Lower leg skin (tissue), 3 donors: ENCODE measurements at regions not wholly inside any gene's neighbourhood (a gene's known extent, or its start where the extent isn't known, plus 50 kb on each side); places are given as distances from the start of the nearest gene placed in this dataset.

Source experiments
- POLR2A ChIP-seq, 2 donors: fragments of 450-650 bp; IDR thresholded peaks; one replicate each; pipeline ENCODE4 v1.6.1; 2016 to 2017; ENCODE audit warnings: antibody characterized with exemption in 2 of 2, mild to moderate bottlenecking in 1 of 2, moderate library complexity in 1 of 2
- TF ChIP-seq, protein P1 (sequence below), 3 donors: fragments of 450-650 bp; IDR thresholded peaks; one replicate each; pipeline ENCODE4 v1.5.1; 2016; ENCODE audit warnings: antibody characterized with exemption in 3 of 3, mild to moderate bottlenecking in 3 of 3, moderate library complexity in 2 of 3

DNA sequence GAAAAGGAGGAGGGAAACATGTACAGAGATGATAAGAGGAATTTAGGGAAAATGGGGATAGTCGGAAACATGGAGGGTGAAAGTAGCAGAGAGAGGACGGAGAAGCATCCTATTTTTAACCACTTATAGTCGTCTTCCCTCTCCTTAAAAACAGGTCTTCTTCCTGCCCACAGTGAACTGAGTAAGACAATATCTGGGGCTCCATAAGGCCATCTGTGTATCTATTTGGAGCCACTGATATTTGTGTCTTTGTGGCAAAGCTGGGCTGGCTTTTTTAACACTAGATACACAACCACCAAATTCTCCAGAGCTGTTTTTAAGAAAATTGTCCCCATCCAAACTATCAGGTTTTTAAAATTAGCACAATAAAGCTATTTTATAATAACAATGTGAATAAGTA, 109.5 kb upstream of the RAP1B start:
- TF ChIP-seq, protein P1, sequence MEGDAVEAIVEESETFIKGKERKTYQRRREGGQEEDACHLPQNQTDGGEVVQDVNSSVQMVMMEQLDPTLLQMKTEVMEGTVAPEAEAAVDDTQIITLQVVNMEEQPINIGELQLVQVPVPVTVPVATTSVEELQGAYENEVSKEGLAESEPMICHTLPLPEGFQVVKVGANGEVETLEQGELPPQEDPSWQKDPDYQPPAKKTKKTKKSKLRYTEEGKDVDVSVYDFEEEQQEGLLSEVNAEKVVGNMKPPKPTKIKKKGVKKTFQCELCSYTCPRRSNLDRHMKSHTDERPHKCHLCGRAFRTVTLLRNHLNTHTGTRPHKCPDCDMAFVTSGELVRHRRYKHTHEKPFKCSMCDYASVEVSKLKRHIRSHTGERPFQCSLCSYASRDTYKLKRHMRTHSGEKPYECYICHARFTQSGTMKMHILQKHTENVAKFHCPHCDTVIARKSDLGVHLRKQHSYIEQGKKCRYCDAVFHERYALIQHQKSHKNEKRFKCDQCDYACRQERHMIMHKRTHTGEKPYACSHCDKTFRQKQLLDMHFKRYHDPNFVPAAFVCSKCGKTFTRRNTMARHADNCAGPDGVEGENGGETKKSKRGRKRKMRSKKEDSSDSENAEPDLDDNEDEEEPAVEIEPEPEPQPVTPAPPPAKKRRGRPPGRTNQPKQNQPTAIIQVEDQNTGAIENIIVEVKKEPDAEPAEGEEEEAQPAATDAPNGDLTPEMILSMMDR (IDR thresholded peaks at IDR 0.05): no peak
- no peak for TF ChIP-seq POLR2A (IDR thresholded peaks at IDR 0.05)
